ENCODE measurements at regions not wholly inside any gene's neighbourhood (a gene's known extent, or its start where the extent isn't known, plus 50 kb on each side); places are given as distances from the start of the nearest gene placed in this dataset.

DNA sequence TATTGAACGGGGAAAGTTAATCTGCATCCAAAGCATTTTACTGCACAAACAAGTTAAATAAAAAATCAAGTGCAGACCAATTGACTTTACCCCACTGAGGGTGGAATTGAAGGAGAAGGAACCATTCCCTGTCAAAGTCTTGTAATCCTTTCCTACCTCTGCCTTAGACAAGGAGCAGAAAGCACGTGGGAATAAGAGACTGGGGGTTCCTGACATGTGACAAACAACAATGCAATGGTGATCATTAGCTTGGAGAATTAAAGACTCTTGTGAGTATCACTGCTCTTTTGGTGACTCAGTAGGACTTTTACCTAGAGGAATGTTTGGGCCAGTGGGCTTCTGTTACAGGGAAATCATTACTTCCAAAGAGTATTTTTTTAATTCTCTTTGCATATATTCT lies 779.5 kb downstream of the TLR4 start:
- H3F3A ChIP-seq (replicated peaks; ENCODE audit: low read depth): no peaks in the 10 kb centered on the region
- H3K27ac Mint-ChIP-seq: no peak overlapping the region
- no peaks in the 10 kb centered on the region for H3K4me1 Mint-ChIP-seq
- DNase-seq (ENCODE audit: low spot score): no peak
- no peaks in the 10 kb centered on the region for H3K9me2 ChIP-seq (ENCODE audit: insufficient read depth)
- no peak overlapping the region for H3K27ac ChIP-seq (ENCODE audit: low read depth)
- ATAC-seq: no peak
- TF ChIP-seq CREB1 (CRISPR knock-in tag; IDR thresholded peaks at IDR 0.05; ENCODE audit: low read depth): no peak
- TF ChIP-seq ZNF114 (CRISPR knock-in tag; IDR thresholded peaks at IDR 0.05): no peak
- no peak for TF ChIP-seq STAT1 (IDR thresholded peaks at IDR 0.05; ENCODE audit: unreplicated experiment)
- no peak for TF ChIP-seq NANOG (IDR thresholded peaks at IDR 0.05; ENCODE audit: borderline replicate concordance)
- TF ChIP-seq JUNB (IDR thresholded peaks at IDR 0.05; ENCODE audit: unreplicated experiment): no peak
- TF ChIP-seq ETS1 (IDR thresholded peaks at IDR 0.05): no peak
- TF ChIP-seq ZNF331 (CRISPR knock-in tag; IDR thresholded peaks at IDR 0.05; ENCODE audit: low read depth): no peak
- no peak for TF ChIP-seq EZH2 (IDR thresholded peaks at IDR 0.05; ENCODE audit: low read depth, unreplicated experiment)
- H3K27me3 ChIP-seq (ENCODE audit: insufficient read depth): no peaks in the 10 kb centered on the region
- H3K36me3 Mint-ChIP-seq (ENCODE audit: low read depth): no peaks in the 10 kb centered on the region
- no peaks in the 10 kb centered on the region for H3K79me2 ChIP-seq (replicated peaks; ENCODE audit: insufficient read depth)
- no peaks in the 10 kb centered on the region for H3K27me3 Mint-ChIP-seq (ENCODE audit: insufficient read depth, low read depth, poor library complexity)
- no peak overlapping the region for H3K4me3 ChIP-seq
- H3K9me3 Mint-ChIP-seq: peaks cover 61% of the 10 kb centered on the region
- no peaks in the 10 kb centered on the region for H3K36me3 ChIP-seq (ENCODE audit: insufficient read depth)
- H3K4me3 Mint-ChIP-seq: no peak overlapping the region
- no peak overlapping the region for H3K4me2 ChIP-seq
- H3K4me1 ChIP-seq (ENCODE audit: insufficient read depth): no peaks in the 10 kb centered on the region
- H2AFZ ChIP-seq: no peak overlapping the region
- no peaks in the 10 kb centered on the region for H4K20me1 ChIP-seq (replicated peaks; ENCODE audit: insufficient read depth)

GRCh38 chr9:118503236-118503635 lies 799.0 kb downstream of the TLR4 start:
- H3K27ac ChIP-seq (ENCODE audit: low read depth): no peak overlapping the region
- no peak for DNase-seq (ENCODE audit: low spot score)
- H4K20me1 ChIP-seq (replicated peaks; ENCODE audit: insufficient read depth): no peaks in the 10 kb centered on the region
- H2AFZ ChIP-seq: no peak overlapping the region
- no peaks in the 10 kb centered on the region for H3K27me3 ChIP-seq (ENCODE audit: insufficient read depth)
- no peaks in the 10 kb centered on the region for H3K36me3 ChIP-seq (ENCODE audit: insufficient read depth)
- Mint-ChIP-seq H3K4me1 (no peaks in the 10 kb centered on the region), H3K27me3 (ENCODE audit: insufficient read depth, low read depth, poor library complexity) (peaks cover 7% of the 10 kb centered on the region), H3K4me3 (no peak overlapping the region), H3K36me3 (ENCODE audit: low read depth) (peaks cover 17% of the 10 kb centered on the region; the same call in 2 of the 3 replicates), H3K27ac (no peak overlapping the region), H3K9me3 (peaks cover 84% of the 10 kb centered on the region)
- H3K4me3 ChIP-seq: no peak overlapping the region
- peaks cover 8% of the 10 kb centered on the region for H3K9me2 ChIP-seq (ENCODE audit: insufficient read depth)
- no peaks in the 10 kb centered on the region for H3K79me2 ChIP-seq (replicated peaks; ENCODE audit: insufficient read depth)
- no peak overlapping the region for H3K4me2 ChIP-seq
- no peak for ATAC-seq
- H3K4me1 ChIP-seq (ENCODE audit: insufficient read depth): no peaks in the 10 kb centered on the region
- H3F3A ChIP-seq (replicated peaks; ENCODE audit: low read depth): no peaks in the 10 kb centered on the region
- TF ChIP-seq REST (IDR thresholded peaks at IDR 0.05; ENCODE audit: unreplicated experiment) (no peak), ZNF114 (CRISPR knock-in tag; IDR thresholded peaks at IDR 0.05) (no peak), STAT1 (IDR thresholded peaks at IDR 0.05; ENCODE audit: unreplicated experiment) (no peak), EZH2phosphoT487 (IDR thresholded peaks at IDR 0.05; ENCODE audit: unreplicated experiment) (no peak), JUNB (IDR thresholded peaks at IDR 0.05; ENCODE audit: unreplicated experiment) (no peak), EZH2 (IDR thresholded peaks at IDR 0.05; ENCODE audit: low read depth, unreplicated experiment) (no peak), POLR2AphosphoS5 (IDR thresholded peaks at IDR 0.05; ENCODE audit: low read depth) (no peak)
- TF ChIP-seq, protein P1, sequence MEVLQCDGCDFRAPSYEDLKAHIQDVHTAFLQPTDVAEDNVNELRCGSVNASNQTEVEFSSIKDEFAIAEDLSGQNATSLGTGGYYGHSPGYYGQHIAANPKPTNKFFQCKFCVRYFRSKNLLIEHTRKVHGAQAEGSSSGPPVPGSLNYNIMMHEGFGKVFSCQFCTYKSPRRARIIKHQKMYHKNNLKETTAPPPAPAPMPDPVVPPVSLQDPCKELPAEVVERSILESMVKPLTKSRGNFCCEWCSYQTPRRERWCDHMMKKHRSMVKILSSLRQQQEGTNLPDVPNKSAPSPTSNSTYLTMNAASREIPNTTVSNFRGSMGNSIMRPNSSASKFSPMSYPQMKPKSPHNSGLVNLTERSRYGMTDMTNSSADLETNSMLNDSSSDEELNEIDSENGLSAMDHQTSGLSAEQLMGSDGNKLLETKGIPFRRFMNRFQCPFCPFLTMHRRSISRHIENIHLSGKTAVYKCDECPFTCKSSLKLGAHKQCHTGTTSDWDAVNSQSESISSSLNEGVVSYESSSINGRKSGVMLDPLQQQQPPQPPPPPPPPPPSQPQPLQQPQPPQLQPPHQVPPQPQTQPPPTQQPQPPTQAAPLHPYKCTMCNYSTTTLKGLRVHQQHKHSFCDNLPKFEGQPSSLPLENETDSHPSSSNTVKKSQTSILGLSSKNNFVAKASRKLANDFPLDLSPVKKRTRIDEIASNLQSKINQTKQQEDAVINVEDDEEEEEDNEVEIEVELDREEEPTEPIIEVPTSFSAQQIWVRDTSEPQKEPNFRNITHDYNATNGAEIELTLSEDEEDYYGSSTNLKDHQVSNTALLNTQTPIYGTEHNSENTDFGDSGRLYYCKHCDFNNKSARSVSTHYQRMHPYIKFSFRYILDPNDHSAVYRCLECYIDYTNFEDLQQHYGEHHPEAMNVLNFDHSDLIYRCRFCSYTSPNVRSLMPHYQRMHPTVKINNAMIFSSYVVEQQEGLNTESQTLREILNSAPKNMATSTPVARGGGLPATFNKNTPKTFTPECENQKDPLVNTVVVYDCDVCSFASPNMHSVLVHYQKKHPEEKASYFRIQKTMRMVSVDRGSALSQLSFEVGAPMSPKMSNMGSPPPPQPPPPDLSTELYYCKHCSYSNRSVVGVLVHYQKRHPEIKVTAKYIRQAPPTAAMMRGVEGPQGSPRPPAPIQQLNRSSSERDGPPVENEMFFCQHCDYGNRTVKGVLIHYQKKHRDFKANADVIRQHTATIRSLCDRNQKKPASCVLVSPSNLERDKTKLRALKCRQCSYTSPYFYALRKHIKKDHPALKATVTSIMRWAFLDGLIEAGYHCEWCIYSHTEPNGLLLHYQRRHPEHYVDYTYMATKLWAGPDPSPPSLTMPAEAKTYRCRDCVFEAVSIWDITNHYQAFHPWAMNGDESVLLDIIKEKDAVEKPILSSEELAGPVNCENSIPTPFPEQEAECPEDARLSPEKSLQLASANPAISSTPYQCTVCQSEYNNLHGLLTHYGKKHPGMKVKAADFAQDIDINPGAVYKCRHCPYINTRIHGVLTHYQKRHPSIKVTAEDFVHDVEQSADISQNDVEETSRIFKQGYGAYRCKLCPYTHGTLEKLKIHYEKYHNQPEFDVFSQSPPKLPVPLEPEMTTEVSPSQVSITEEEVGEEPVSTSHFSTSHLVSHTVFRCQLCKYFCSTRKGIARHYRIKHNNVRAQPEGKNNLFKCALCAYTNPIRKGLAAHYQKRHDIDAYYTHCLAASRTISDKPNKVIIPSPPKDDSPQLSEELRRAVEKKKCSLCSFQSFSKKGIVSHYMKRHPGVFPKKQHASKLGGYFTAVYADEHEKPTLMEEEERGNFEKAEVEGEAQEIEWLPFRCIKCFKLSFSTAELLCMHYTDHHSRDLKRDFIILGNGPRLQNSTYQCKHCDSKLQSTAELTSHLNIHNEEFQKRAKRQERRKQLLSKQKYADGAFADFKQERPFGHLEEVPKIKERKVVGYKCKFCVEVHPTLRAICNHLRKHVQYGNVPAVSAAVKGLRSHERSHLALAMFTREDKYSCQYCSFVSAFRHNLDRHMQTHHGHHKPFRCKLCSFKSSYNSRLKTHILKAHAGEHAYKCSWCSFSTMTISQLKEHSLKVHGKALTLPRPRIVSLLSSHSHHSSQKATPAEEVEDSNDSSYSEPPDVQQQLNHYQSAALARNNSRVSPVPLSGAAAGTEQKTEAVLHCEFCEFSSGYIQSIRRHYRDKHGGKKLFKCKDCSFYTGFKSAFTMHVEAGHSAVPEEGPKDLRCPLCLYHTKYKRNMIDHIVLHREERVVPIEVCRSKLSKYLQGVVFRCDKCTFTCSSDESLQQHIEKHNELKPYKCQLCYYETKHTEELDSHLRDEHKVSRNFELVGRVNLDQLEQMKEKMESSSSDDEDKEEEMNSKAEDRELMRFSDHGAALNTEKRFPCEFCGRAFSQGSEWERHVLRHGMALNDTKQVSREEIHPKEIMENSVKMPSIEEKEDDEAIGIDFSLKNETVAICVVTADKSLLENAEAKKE (CRISPR knock-in tag; IDR thresholded peaks at IDR 0.05): no peak

All from GM23338 (cell line).